K562 (cell line): ENCODE measurements at regions not wholly inside any gene's neighbourhood (a gene's known extent, or its start where the extent isn't known, plus 50 kb on each side); places are given as distances from the start of the nearest gene placed in this dataset.

Source experiments
- ATAC-seq: fragments of 200-7000 bp; cut with Tn5 transposase; 3 replicates; pipeline ENCODE4 v1.9.1; 2020; ENCODE audit warnings: moderate library complexity
- BruUV-seq: library from RNA; stranded (reverse); fragments of 400-500 nt; replicated peaks from 2 replicates; lab custom pipeline; 2021; lab: Mats Ljungman, UMichigan
- CTCF ChIA-PET: fragments of 300-600 bp; formaldehyde crosslinking; extraction: SDS; loops from one replicate; lab custom pipeline; 2021; ENCODE audit warnings: low intra/inter-chr PET ratio; lab: Yijun Ruan, JAX
- POLR2A ChIA-PET: fragments of 300-600, 350-650 bp; sonication (Branson Sonifier 250); formaldehyde crosslinking; extraction: SDS; loops from one replicate; lab custom pipeline; 2021; ENCODE audit warnings: antibody characterized with exemption, inconsistent platforms; lab: Yijun Ruan, JAX
- DNase-seq, 4 experiments: peaks; one replicate each; pipeline versions ENCODE4 v3.0.0 to v3.0.0-alpha.2; 2011 to 2018; ENCODE audit warnings: low spot score in 3 of 4, mixed read lengths in 3 of 4; ENCODE audit errors: extremely low read depth in 1 of 4
- FAIRE-seq: peaks from 2 replicates; lab custom pipeline; 2011; peaks lifted over from hg19 to GRCh38; lab: Jason Lieb, UNC
- H2AFZ ChIP-seq: 2 replicates; pipeline ENCODE4 v1.6.0; 2011; ENCODE audit warnings: low read depth, low read length, control low read depth, inconsistent platforms
- H3K27ac ChIP-seq: fragments of 200-600 bp; 3 replicates; pipeline ENCODE4 v1.8.0; 2011; ENCODE audit warnings: low read depth, mild to moderate bottlenecking, control low read depth, inconsistent platforms, low read length, moderate library complexity, mixed read lengths; ENCODE audit errors: extremely low read depth
- H3K27me3 ChIP-seq, 2 experiments: fragments of 300-600 bp in 1 of 2; 2 replicates in 1 of 2; 3 replicates in 1 of 2; pipeline versions ENCODE4 v1.6.0 to v1.8.0; 2011; ENCODE audit warnings: inconsistent platforms in 2 of 2, low read length in 2 of 2, mild to moderate bottlenecking in 1 of 2, mixed read lengths in 1 of 2, moderate library complexity in 1 of 2; ENCODE audit not compliant: control insufficient read depth in 2 of 2, insufficient read depth in 2 of 2
- H3K36me3 ChIP-seq: fragments of 300-600 bp; 3 replicates; pipeline ENCODE4 v1.8.0; 2011; ENCODE audit warnings: mild to moderate bottlenecking, low read length, inconsistent platforms; ENCODE audit not compliant: control insufficient read depth, insufficient read depth
- H3K4me1 ChIP-seq, 2 experiments: fragments of 200-600 bp in 1 of 2; replicated peaks in 1 of 2; 2 replicates in 1 of 2; 3 replicates in 1 of 2; pipeline versions ENCODE4 v1.5.1 to v1.8.0; 2011; ENCODE audit warnings: inconsistent platforms in 2 of 2, low read length in 2 of 2, mild to moderate bottlenecking in 1 of 2, mixed read lengths in 1 of 2, moderate library complexity in 1 of 2; ENCODE audit not compliant: control insufficient read depth in 2 of 2, insufficient read depth in 2 of 2
- H3K4me2 ChIP-seq: 2 replicates; pipeline ENCODE4 v1.6.1; 2011; ENCODE audit warnings: low read length, control low read depth, inconsistent platforms, mixed read lengths; ENCODE audit not compliant: insufficient read depth
- H3K4me3 ChIP-seq: fragments of 200-600 bp; sonication (generic), shearing (Covaris generic); 2 replicates; pipeline ENCODE4 v1.5.1; 2016; ENCODE audit warnings: control low read depth, inconsistent platforms
- H3K79me2 ChIP-seq: fragments of 200-600 bp; 3 replicates; pipeline ENCODE4 v1.8.0; 2011; ENCODE audit warnings: low read length, inconsistent platforms; ENCODE audit not compliant: control insufficient read depth, insufficient read depth
- H3K9ac ChIP-seq, 2 experiments: 2 replicates each; pipeline versions ENCODE4 v1.6.0 to v1.6.1; 2011; ENCODE audit warnings: low read depth in 2 of 2, low read length in 2 of 2, control low read depth in 1 of 2, inconsistent platforms in 1 of 2, mild to moderate bottlenecking in 1 of 2, mixed read lengths in 1 of 2; ENCODE audit not compliant: insufficient read depth in 1 of 2
- H3K9me1 ChIP-seq: one replicate; pipeline ENCODE4 v1.6.0; 2011; ENCODE audit warnings: inconsistent platforms, mild to moderate bottlenecking, low read length, moderate library complexity; ENCODE audit not compliant: control insufficient read depth, insufficient read depth
- H3K9me3 ChIP-seq: replicated peaks from 2 replicates; pipeline ENCODE4 v1.5.1; 2011; ENCODE audit warnings: low read depth, low read length, inconsistent platforms; ENCODE audit not compliant: control insufficient read depth, insufficient read depth
- H4K20me1 ChIP-seq: replicated peaks from 2 replicates; pipeline ENCODE4 v1.6.1; 2011; ENCODE audit warnings: low read length, inconsistent platforms, mixed read lengths; ENCODE audit not compliant: control insufficient read depth, insufficient read depth
- ARID3B ChIP-seq: fragments of 250-450 bp; sonication (Bioruptor Pico); IDR thresholded peaks from 2 replicates; pipeline ENCODE4 v1.4.0; 2020; ENCODE audit warnings: borderline replicate concordance
- HMG20A ChIP-seq: fragments of 450-650 bp; formaldehyde crosslinking; conservative IDR thresholded peaks from 2 replicates; pipeline ENCODE4 v1.4.0; 2020; ENCODE audit warnings: mild to moderate bottlenecking, mixed read lengths
- IRF2 ChIP-seq: sonication (generic); formaldehyde crosslinking; IDR thresholded peaks from 2 replicates; pipeline ENCODE4 v1.8.1; 2022; ENCODE audit warnings: mild to moderate bottlenecking, missing genetic modification reagents
- KDM1A ChIP-seq, 2 experiments: fragments of 450-650 bp; IDR thresholded peaks; 2 replicates each; pipeline ENCODE4 v1.6.1; 2016; ENCODE audit warnings: mild to moderate bottlenecking in 2 of 2
- PREB ChIP-seq: sonication (generic); formaldehyde crosslinking; IDR thresholded peaks from 2 replicates; pipeline ENCODE4 v1.8.1; 2023; ENCODE audit warnings: mild to moderate bottlenecking, missing genetic modification reagents
- SIN3A ChIP-seq, 2 experiments: fragments of 150-350 bp in 1 of 2; IDR thresholded peaks; 2 replicates each; pipeline ENCODE4 v1.6.1; 2011 to 2016; ENCODE audit warnings: borderline replicate concordance in 2 of 2, low read depth in 2 of 2, low read length in 2 of 2, mild to moderate bottlenecking in 2 of 2, moderate library complexity in 2 of 2; ENCODE audit not compliant: control insufficient read depth in 1 of 2
- ZNF408 ChIP-seq: fragments of 250-450 bp; sonication (Bioruptor Pico); IDR thresholded peaks from 2 replicates; pipeline ENCODE4 v1.4.0; 2020; ENCODE audit warnings: low read depth, mild to moderate bottlenecking, moderate library complexity
- WGBS: fragments of 100-300 bp; shearing (Covaris generic); methylation state at CpG from one replicate; pipeline ENCODE4 v1.1.6; 2016; ENCODE audit warnings: low coverage, mixed read lengths; ENCODE audit not compliant: insufficient coverage; ENCODE audit errors: missing lambda C conversion rate; 5-methylcytosine and 5-hydroxymethylcytosine counted together
- in situ Hi-C: fragments of 300-500 bp; cut with MboI; formaldehyde crosslinking; loops from 4 replicates; pipeline ENCODE4 v1.15.0; 2018; ENCODE audit warnings: inconsistent platforms, mixed read lengths
- intact Hi-C: fragments of 100-400 bp; cut with micrococcal nuclease; formaldehyde crosslinking; loops from 2 replicates; pipeline ENCODE4 v1.14.2; 2022
- TF ChIP-seq, protein P1 (sequence below): fragments of 450-650 bp; formaldehyde crosslinking; IDR thresholded peaks from 2 replicates; pipeline ENCODE4 v1.4.0; 2020; ENCODE audit warnings: mild to moderate bottlenecking

- no peak for ATAC-seq
- Histone ChIP-seq H3K79me2 (no peaks in the 10 kb centered on the region), H3K36me3 (no peaks in the 10 kb centered on the region), H4K20me1 (no peaks in the 10 kb centered on the region), H3K4me3 (no peak overlapping the region), H2AFZ (no peak overlapping the region), H3K4me1 (no peaks in the 10 kb centered on the region)
- BruUV-seq = no TSS peak
- no peak for TF ChIP-seq SIN3A (IDR thresholded peaks at IDR 0.05; ENCODE audit: borderline replicate concordance in 2 of 2, control insufficient read depth in 1 of 2, low read depth in 2 of 2, low read length in 2 of 2)
- no peak for TF ChIP-seq HMG20A (CRISPR knock-in tag)
- TF ChIP-seq IRF2 (CRISPR knock-in tag) = no peak
- TF ChIP-seq, protein P1, sequence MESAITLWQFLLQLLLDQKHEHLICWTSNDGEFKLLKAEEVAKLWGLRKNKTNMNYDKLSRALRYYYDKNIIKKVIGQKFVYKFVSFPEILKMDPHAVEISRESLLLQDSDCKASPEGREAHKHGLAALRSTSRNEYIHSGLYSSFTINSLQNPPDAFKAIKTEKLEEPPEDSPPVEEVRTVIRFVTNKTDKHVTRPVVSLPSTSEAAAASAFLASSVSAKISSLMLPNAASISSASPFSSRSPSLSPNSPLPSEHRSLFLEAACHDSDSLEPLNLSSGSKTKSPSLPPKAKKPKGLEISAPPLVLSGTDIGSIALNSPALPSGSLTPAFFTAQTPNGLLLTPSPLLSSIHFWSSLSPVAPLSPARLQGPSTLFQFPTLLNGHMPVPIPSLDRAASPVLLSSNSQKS = no peak
- no peak for TF ChIP-seq KDM1A (IDR thresholded peaks at IDR 0.05)
- TF ChIP-seq PREB (CRISPR knock-in tag) = no peak
- no peak for TF ChIP-seq ARID3B (CRISPR knock-in tag)
- TF ChIP-seq ZNF408 (CRISPR knock-in tag) = no peak
- TF ChIP-seq, all 486 proteins: peak for 0
- no peaks in the 10 kb centered on the region for H3K9me1 ChIP-seq
- ChIA-PET POLR2A (interaction anchor here (1.8 kb wide), 1 partner anchor 11 kb away, joined by 5 read pairs; no protein-coding TSS in a partner anchor), CTCF (no interaction called here)
- FAIRE-seq (no peak), DNase-seq (no peak)
- no peak overlapping the region for H3K9ac ChIP-seq
- H3K4me2 ChIP-seq = no peak overlapping the region
- WGBS = 0% methylated on average over 6 of the region's 6 CpGs
- intact Hi-C loops = no loop called here
- peaks cover 2 to 6% of the 10 kb centered on the region in 2 experiments; a peak in 3 of 5 replicates for H3K27me3 ChIP-seq
- in situ Hi-C loops = no loop called here
- H3K9me3 ChIP-seq = no peaks in the 10 kb centered on the region
- no peak overlapping the region for H3K27ac ChIP-seq
These were observed 61.3 kb upstream of the KCNE2 start for GRCh38 chr21:34302521-34302920.
